GM10266 (cell line): ENCODE measurements at regions not wholly inside any gene's neighbourhood (a gene's known extent, or its start where the extent isn't known, plus 50 kb on each side); places are given as distances from the start of the nearest gene placed in this dataset.
"Not testable (repeated sequence)": the region's sequence is repeated elsewhere in the genome, so short reads cannot be mapped to it uniquely, and the experiment has no call there.

Source experiments
- DNase-seq: peaks from one replicate; pipeline ENCODE4 v3.0.0; 2012; ENCODE audit errors: extremely low spot score
- TF ChIP-seq, protein P1 (sequence below): IDR thresholded peaks from 2 replicates; pipeline ENCODE4 v1.5.1; 2012; ENCODE audit warnings: mild to moderate bottlenecking, low read depth; ENCODE audit not compliant: control insufficient read depth, insufficient read depth; ENCODE audit errors: missing control alignments

DNA sequence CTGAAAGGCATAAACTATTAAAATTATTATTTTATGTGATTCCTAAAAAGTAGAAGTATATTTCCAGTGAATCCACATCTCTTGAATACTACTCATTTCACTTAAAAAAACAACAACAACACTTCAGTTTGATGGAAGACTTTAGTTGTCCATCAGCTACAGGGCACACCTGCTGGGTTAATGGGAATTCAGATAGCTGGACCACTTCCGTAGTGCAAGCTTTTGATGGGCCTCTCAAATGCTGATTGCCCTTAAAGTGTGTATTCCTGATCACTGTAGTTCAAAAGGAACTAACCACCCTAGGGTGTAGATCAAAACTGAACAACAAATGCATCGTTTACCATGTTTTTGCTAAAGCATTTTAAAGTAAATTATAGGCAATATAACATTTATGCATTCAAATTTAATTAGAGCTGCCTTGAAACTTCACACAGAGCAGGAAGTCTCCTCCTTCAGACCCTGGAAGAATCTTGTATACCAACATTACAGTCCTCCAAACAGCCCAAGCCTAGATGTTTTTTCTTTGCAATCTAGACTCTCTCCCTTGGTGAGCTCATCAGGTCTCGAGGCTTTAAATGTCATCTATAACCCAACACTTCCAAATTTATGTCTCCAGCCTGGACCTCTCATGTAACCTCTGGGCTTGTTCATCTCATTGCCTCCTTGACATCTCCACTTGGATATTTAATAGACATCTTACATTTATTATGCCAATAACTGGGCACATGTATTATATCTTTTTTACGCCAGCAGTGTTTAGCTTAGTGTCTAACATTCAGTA lies 510.1 kb upstream of the SLC39A10 start:
- no peak for DNase-seq
- TF ChIP-seq, protein P1, sequence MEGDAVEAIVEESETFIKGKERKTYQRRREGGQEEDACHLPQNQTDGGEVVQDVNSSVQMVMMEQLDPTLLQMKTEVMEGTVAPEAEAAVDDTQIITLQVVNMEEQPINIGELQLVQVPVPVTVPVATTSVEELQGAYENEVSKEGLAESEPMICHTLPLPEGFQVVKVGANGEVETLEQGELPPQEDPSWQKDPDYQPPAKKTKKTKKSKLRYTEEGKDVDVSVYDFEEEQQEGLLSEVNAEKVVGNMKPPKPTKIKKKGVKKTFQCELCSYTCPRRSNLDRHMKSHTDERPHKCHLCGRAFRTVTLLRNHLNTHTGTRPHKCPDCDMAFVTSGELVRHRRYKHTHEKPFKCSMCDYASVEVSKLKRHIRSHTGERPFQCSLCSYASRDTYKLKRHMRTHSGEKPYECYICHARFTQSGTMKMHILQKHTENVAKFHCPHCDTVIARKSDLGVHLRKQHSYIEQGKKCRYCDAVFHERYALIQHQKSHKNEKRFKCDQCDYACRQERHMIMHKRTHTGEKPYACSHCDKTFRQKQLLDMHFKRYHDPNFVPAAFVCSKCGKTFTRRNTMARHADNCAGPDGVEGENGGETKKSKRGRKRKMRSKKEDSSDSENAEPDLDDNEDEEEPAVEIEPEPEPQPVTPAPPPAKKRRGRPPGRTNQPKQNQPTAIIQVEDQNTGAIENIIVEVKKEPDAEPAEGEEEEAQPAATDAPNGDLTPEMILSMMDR: no peak

DNA sequence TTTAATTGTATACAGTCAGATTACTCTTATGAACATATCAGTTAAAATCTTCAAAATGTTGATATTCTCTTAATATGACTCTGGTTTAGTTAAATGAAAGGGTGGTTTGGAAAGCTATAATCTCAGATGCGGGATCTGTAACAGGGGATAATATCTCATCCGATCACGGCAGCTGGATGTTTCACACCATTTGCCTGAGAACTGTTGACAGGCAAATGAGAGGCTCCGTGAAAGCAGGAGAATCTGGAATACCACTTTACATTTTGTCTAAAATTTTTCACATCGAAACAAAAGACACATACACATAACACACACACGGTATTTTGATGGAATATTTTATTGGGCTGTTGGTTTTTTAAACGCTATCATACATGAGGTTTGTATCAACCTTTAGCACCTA lies 518.6 kb upstream of the SLC39A10 start:
- TF ChIP-seq, protein P1: no peak
- no peak for DNase-seq

DNA sequence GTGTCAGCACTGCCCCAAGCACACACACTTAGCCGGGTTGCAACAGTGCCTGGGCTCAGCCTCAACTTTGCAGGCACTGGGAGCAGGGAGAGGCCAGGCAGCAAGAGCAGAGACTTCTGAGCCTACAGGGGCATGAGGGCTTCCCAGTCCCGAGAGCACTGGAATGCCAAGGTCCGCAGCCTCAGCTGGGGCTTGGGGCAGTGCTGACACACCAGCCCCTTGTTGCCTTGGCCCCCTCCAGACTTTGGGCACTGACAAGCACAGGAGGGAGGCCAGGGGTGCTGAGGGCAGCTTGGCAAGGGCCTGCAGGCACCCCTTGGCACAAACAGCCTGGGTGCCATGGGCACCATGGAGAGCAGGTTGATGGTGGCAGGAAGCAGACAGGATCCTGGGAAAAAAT lies 531.1 kb upstream of the SLC39A10 start:
- DNase-seq: not testable (repeated sequence)

DNA sequence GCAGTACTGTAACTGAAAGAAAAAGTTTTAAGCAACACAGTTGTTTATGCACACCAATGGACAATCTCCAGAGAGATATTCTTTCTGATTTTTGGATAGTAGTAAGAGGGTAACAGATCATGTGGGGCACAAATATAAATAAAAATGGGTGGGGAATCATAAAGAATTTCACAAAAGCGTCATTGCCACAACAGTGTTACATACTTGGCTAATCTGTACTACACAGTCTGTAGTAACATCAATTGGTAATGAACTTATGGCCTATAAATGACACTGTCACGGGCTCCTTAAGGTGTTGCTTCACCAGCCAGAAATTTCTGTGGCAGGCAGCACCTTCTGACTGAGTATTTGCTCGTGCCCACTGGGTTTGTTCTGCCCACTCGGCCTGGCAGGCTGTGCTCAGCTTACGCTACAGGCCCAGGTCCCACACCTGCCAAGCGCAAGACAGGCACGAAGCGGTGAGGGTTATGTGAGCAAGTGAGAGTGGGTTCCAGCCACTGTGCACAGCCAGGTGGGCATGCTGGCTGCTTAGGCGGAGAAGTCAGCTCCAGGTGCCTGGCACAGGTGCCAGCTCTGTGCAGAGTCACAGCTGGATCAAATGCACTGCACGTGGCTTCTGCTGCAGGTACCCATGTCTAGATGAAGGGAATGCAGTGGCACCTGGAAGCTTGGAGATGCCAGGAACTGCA lies 532.5 kb upstream of the SLC39A10 start:
- TF ChIP-seq, protein P1: no peak
- no peak for DNase-seq

DNA sequence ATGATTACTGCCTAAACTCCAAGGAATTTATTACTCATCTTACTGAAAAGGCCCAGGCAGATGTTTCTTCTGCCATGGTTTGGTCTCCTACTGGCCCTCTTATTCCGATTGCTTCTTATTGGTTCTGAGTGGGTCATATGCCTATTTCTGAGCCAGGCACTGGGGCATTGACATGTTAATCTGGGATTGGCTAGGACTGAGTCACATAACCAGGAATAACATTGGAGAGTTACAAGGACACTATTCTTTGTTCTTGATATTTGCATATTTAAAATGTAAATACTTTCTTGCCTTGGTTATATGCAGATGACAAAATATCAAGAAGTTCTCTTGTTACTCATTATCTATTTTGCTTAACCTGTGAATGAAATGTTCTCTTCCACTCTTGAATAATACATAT lies 534.4 kb upstream of the SLC39A10 start:
- no peak for DNase-seq
- TF ChIP-seq, protein P1: no peak

DNA sequence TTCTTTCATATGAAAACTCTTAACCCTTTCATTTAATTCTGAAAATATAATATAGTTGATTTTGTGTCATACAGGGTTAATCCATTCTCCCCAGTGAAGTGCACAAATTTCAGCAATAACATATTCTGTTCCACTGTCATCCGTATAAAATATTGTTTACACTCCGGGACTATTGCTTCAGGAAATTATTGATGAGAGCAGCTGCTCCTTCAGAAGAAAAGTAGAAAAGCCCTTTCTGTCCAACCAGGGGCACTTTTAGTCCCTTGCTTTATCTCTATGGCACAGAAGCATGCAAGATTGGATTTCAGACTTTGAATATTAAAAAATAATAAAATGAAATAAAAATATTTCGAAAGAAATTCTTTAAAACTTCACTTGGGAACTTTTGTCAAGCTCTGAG lies 535.7 kb upstream of the SLC39A10 start:
- DNase-seq: no peak
- TF ChIP-seq, protein P1: no peak

DNA sequence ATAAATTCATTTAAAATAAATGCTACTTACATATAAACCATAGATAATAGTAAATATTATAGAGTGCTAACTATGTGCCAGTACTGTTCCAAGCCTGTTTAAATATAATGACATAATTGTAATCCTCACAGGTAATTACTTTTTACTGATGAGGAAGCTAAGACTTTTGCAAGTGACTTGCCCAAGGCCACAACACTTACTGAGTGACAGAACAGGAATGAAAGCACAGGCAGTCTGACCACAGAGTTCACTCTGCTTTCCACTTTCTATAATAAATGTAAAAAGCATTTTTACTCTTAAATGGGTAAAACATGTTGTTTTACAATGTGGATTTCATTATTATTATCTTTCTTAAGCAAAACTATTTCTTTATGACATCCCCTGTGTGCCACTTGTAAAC lies 537.8 kb upstream of the SLC39A10 start:
- TF ChIP-seq, protein P1: no peak
- DNase-seq: no peak
